HG02938 (cell line): ENCODE measurements at regions not wholly inside any gene's neighbourhood (a gene's known extent, or its start where the extent isn't known, plus 50 kb on each side); places are given as distances from the start of the nearest gene placed in this dataset.

Experiments
- ATAC-seq: cut with Tn5 transposase; IDR thresholded peaks from one replicate; pipeline ENCODE4 v1.9.1; 2021; ENCODE audit warnings: mild to moderate bottlenecking, moderate library complexity; ENCODE audit not compliant: unreplicated experiment

DNA sequence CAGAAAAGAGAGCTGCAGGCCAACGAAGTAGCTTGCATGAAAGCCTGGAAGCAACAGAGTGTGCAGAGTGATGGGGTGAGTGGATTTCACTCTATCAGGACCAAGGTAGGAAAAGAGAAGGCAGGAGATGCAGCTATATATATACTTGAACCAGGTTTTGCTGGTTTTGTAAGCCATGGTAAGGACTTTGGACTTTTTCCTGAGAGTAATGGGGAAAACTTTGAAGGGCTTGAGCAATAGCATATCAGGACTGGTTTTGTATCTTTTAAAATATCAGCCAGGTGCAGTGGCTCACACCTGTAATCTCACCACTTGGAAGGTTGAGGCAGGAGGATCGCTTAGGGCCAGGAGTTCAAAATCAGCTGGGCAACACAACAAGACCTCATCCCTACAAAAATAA is 120.6 kb upstream of the NRP1 start:
- ATAC-seq = no peak

DNA sequence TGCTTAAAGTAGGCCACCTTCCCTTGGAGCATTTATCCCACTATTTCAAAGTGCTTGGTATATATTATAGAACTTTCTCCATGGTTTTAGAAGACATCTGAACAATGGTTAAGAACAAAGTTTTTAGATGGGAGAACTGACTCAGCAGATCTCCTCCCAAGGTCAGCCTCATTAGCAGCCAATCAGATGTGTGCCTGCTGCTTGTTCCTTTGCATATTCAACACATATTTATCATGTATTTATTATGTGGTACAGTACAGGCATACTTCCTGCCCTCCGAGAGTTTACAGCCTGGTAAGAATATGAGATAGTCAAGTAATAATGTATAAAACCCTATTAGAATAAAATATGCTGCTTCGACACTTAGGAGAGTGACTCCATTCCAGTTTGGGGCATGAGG is 120.1 kb upstream of the NRP1 start:
- no peak for ATAC-seq

GRCh38 chr10:33453081-33454025 is 118.9 kb upstream of the NRP1 start:
- ATAC-seq = no peak

DNA sequence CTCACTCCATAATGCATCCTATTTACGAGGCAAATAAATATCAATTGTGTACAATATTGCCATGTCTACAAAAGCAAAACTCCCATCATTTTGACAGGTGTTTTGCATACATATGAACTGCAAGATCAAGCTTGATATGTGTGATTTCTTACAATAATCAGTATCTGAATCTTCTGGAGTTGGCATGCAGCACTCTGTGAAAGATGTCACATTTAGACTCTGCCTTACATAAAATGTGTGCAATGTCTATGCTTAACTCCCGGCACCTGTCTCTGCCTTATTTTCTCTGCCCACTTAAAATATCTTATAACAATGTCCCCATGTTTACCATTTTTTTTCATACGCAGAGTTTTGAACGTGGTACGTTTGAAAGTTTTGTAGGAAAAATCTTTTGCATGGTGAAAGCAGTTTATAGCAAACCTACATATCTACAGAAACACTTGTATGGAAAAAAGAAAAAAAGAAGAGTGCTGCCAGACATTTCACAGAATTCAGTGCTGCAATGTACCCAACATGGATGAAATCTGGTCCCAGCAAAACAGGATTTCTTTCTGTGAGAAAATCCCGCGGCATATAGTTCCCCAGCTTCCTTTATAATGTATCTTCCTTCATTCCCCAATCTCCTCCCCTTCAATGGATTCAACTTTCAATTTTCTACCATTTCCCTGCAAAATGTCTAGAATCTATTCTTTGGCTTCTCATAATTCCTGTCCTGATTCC is 114.1 kb upstream of the NRP1 start:
- ATAC-seq = no peak

DNA sequence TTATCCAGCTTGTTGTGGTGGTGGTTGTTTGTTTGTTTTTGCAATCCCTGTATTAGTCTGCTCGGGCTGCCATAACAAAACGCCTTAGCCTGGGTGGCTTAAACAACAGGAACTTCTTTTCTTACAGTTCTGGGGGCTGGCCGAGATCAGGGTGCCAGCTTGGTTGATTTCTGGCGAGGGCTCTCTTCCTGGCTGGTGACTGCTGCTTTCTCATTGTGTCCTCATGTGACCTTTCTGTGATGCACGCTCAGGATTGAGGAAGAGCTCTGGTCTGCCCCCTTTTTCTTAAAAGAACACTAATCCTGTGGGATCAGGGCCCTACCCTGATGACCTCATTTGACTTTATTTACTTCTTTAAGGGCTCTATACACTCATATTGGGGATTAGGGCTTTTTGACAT is 107.1 kb upstream of the NRP1 start:
- no peak for ATAC-seq

DNA sequence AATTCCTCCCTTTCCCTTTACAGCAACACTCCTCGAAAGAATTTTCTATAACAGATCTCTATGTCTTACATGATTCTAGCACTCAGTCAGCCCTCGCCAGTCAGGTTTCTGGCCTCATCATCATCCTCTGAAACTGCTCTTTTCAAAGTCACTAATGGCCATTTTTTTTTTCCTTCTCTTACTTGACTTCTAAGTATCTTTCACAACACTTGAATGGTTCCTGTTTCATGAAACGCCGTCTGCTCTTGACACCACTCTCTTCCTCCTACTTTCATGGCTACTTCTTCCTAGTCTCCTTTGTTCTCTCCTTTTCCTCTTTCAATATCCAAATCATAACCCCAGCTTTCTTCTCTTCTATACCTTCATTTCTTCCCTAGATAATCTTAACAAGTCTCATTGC is 100.5 kb upstream of the NRP1 start:
- no peak for ATAC-seq

DNA sequence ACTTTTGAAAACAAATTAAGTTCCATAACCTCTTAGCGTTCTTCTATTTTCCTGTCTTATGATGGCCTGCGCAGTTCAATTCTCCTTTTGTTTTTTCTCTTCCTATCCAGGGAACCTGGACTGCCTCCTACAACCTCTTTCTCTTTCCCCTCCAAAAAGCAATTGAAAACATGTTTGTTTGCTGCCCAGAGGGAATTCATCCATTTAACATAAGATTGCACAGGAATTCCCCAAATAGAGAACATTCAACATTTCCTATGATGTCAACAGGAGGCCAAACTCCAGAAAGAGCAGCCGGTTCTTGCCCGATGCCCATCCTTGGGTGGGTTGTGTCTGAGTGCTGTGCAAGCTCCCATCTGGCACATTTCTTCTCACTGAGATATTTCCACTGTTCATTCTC is 94.2 kb upstream of the NRP1 start:
- ATAC-seq = no peak

GRCh38 chr10:33423154-33423529 is 88.7 kb upstream of the NRP1 start:
- ATAC-seq = no peak

DNA sequence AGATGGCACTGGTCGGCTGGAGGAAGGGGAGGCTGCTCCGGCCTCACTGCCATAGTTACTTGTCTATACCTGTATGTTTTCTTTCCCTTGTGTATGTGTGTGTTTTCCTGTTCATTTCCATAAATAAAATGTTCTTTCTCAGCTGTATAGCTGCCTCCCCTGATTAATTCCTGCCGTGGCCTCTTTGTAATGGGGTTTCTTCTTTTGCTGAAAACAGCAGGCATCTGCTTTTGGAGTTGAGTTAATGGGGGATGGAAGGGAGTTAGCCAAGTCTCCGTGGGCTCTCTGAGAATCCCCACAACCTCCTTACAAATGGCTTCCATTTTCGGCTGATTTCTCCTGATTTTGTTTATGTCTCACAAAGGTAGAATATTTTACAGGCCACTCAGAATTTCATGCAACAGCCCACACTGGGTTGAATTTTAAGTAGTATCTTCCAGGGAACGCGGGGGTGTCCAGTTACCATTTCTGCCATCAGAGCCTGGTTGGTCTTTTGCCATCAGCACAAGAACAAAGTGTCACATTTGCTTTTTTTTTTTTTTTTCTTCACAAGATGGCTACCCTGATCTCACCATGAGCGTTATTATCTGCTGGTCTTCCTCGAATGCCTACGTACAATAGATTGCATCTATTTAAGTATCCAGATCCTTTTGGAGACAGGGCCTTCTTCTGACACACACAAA is 88.1 kb upstream of the NRP1 start:
- ATAC-seq = no peak

DNA sequence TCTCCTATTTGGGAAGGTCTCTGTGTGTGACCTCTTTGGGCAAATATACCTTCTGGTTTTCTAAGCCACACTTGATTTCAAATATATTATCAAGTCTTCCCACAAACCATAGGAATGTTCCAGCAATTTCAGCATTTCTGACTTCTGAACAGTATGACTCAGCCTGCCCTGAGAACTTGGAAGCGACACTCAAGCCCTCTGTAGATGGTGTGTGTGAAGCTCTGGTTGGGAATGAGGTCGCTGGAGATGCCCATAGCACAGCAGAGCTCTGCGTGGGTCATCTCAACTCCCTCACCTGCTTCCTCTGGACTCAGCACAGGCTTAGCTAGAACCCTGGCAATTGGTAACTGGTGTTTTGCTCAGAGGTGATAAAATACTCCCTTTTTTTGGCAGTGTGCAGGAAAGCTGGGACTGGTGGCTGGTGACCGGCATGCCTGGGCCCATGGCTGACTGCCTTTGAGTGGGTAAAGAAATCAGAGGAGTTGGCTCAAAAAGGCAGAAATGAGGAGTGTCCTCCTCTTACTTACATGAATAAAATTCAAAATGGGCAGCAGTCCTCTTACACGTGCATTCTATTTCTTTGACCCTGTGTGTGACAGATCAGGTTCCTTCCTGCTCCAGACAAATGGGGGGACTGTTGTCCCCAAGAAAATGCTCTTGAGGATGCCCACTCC is 87.5 kb upstream of the NRP1 start:
- ATAC-seq = no peak

- no peak for ATAC-seq
Measured at GRCh38 chr10:33419311-33419710, 84.8 kb upstream of the NRP1 start.

GRCh38 chr10:33418301-33418700 is 83.8 kb upstream of the NRP1 start:
- no peak for ATAC-seq

DNA sequence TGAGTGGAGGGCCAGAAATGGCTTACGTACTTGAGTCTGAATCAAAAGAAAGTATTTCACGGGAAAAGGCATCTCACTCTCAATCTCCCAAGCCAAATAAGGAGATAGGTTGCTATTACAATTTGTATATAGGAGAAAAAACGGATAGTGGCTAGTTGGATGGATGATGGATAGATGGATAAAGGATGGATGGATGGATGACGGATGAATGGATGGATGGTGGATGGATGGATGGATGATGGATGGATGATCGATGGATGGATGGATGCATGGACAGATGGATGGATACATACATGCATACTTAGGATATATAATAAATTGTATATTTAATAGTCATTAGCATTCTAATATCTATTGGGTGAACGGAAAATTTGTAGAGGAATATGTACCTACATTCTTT is 82.2 kb upstream of the NRP1 start:
- no peak for ATAC-seq

GRCh38 chr10:33416209-33416608 is 81.7 kb upstream of the NRP1 start:
- ATAC-seq = peak; percentile 51

DNA sequence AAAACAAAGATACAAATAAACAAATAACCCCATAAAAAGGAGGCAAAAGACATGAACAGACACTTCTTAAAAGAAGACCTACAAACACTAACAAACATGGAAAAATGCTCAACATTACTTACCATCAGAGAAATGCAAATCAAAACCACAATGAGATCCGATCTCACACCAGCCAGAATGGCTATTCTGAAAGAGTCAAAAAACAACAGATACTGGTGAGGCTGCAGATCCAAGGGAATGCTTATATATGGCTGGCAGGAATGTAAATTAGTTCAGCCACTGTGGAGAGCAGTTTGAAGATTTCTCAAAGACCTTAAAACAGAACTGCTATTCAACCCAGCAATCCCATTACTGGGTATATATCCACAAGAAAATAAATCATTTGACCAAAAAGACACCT is 80.4 kb upstream of the NRP1 start:
- no peak for ATAC-seq

- no peak for ATAC-seq
Measured at GRCh38 chr10:33412653-33413361, 78.3 kb upstream of the NRP1 start.

DNA sequence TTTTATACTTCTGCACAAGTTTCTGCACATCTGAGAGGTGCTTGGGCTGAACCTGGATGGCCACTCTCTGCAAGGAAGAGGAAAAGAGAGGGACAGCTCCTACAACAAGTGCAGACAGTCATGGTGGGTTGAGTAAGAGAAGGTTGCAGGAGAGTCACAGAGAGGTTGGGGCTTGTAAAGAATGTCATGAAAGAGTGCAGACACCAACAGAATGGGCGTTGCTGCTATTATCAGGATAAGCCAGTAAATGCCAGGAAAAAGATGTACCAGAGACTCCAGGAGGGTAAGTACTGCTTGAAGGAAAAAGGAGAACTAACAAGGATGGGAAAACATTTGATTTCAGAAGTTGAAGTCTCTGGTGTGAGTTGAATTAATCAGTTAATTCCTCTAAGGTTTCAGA is 77.8 kb upstream of the NRP1 start:
- no peak for ATAC-seq

DNA sequence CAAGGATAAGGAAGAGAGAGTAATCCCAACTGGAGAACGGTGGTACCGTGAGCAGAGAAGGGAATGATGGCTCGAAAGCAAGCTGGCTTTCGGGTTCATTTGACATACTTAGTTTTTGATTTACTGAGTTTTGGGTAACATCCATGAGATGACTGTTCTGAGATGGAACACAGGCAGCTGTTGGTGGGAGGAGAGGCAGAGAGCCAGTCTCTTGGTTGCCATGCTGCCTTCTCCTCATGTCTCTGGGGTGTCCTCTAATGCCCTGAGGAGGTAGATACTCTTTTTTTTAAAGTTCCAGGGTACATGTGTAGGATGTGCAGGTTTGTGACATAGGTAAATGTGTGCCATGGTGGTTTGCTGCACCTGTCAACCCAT is 76.4 kb upstream of the NRP1 start:
- ATAC-seq = no peak

DNA sequence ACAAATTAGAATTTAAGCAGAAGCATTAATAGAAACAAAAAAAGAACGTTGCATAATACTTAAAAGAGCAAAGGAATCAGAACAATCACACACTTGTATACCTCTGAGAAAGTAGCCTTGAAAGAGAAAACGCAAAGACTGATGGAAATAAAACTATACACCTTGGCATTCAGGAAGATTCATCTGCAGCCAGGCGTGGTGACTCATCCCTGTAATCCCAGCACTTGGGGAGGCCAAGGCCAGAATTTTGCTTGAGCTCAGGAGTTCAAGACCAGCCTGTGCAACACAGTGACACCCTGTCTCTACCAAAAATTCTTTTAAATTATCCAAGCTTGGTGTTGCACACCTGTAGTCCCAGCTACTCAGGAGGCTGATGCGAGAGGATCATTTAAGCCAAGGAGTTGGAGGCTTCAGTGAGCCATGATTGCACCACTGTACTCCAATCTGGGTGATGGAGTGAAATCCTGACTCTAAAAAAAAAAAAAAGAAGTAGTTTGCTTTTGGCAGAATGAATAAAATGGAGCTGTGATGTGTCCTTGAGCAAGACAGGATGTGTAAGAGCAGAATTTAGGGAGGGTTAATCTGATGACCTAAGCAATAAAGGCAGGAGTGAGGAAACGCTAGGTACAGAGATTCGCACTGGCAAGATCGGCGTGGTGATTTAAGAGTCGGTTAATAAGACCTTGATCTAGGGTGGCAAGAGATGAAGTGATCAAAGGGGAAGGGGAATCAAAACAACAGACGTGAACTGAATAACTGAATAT is 75.8 kb upstream of the NRP1 start:
- ATAC-seq = no peak

- ATAC-seq = no peak
Measured at GRCh38 chr10:33406596-33406995, 72.1 kb upstream of the NRP1 start.
